M059J (cell line): ENCODE measurements at regions not wholly inside any gene's neighbourhood (a gene's known extent, or its start where the extent isn't known, plus 50 kb on each side); places are given as distances from the start of the nearest gene placed in this dataset.
A peak's percentile ranks its signal among the peaks of the same experiment; 100 is the strongest.

Source experiments
- DNase-seq: peaks from one replicate; pipeline ENCODE4 v3.0.0-alpha.2; 2012; ENCODE audit warnings: low read depth

DNA sequence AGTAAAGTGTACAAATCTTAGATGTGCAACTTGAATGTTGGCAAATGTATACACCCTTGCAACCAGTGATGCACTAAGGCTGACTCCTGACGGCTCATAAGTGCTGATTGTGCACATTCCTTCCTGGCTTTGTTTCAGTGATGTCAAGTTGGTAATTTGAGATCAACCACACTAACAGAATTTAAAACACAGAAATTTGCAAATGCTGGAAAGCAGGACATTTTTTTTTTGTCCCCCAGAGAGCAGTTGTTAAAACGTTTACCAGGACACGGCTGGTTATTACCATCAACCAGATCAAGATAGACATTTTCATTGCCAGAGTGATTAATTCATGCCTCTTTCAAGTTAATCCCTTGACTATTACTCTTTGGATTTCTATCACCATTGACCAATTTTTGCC, 735.6 kb downstream of the RFPL4B start:
- peak; percentile 85 for DNase-seq

DNA sequence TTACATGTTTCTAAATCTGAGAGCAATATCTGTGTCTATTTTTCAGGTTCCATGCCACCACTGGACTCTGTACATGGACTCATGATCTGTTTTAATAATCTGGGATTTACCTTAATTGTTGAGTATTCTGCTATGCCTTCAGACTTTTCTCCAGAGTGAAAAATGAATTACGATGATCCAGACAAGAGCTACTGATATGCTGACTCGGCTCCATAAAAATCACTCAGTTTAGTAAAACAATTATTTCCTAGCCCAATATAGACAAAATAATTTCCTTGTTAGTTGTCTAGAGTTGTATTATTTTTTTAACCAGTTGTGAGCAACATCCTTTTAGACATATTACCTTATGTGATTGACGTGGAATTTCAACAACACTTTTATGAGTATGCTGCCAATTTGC, 736.8 kb downstream of the RFPL4B start:
- no peak for DNase-seq

DNA sequence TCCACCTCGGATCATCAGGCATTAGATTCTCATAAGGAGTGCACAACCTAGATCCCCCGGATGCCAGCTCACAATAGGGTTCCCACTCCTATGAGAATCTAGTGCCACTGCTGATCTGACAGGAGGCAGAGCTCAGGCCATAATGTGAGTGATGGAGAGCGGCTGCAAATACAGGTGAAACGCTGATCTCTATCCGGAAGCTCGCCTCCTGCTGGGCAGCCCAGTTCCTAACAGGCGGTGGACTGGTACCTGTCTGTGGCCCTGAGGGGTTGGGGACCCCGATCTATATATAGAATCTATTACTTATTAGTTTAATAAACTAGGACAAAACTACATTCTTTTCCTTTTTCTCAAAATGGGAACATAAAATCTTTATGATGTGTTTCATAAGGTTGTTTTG, 741.9 kb downstream of the RFPL4B start:
- no peak for DNase-seq

DNA sequence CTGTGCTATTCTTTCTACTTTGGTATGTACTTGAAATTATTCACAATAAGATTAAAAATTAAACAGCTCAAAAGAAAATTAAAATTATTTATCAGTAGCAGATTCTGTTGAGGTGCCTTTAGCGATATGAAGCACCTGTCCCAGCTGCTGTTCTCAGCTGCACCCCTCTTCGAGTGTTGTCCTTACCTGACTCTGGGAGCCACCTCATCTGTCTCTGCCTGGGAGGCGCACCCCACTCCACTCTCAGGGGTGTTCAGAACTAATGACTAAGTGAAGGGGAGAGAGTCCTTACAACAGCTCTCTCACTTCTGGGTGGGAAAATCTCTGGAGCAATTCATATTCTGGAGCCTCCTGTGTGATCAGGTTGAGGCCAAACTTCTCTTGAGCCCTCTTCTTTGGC, 745.7 kb downstream of the RFPL4B start:
- no peak for DNase-seq

DNA sequence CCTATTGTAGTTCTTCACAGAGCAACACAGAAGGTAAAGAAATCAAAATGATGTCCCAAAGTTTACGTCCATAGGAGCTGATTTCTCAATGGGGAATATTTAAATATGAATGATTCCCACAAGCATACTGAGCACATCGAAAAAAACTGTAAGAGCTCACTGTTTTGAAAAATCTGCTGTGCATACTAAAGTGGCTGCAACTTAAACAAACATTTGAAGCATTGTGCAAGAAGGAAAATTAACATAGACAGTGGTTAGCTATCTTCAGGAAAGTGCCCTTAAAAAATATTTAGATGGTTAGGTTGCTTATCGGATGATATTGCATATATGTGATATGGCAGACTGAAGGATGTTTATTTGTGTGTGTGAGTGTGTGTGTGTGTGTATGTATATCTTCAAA, 747.6 kb downstream of the RFPL4B start:
- no peak for DNase-seq

DNA sequence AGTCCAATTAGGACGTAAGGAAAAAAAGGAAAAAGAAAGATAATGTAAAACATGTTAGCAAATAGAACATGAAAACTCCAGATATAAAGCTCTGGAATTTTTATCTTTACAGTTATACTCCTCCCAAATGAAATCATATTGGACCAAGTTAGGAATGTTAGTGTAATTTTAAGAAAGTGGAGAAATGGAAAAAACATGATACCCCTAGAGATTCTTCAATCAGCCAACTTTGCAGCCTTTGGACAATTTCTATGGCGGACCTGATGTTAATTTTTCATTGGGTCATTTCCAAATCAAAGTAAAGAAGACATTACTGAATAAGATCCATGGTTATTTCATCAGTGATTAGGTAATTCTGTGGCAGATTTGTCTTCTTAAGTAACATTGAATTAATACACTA, 748.7 kb downstream of the RFPL4B start:
- no peak for DNase-seq

DNA sequence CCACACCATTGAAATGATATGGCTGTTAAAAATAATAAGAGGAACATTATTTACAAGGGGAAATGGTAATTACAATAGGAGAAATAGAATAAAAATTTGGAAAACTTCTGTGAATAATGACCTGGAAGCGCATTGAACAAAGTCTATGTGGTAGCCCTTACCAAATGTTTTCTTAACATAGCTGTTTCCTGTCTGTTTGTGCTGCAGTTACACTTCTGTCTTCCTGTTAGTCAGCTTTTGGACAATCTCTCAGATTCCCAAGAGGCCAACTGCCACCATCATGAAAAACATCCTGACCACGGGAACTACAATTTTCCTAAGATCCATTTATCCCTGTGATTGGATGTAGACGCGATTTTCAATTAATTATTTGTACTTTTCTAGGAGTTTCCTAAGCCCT, 754.4 kb upstream of the MARCKS start:
- DNase-seq, result peak; percentile 72

DNA sequence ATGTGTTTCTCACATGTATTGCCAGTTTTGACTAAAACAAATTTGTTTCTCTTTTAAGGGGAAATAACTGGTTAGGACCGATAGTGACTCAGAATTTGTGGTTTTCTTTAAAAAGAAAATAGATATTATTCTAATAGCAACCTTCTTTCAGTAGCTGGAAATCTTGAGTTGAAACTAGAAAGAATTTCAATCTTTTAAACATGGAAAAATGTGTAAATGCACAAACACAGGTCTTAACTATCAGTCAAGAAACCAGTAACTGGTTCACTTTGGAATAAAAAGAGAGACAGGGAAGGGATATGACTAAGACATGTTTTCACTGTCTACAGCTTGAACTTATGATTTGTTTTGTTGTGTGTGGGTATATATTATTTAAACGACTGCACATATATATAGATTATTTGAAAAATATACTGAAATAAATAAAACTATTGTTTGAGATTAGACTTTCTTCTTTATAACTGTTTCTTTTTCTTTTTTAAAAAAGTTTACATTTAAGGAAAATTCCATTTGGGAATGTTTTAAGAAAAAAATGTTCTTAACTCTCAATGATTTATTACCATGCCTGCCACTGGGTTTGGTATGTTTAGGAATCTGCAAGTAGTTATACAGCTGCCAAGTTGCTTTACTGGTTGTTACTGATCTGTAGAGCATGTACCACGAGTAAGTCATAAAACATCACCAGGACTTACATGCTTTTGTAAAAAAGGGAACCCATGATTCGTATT, 753.3 kb upstream of the MARCKS start:
- DNase-seq, result peak; percentile 87

DNA sequence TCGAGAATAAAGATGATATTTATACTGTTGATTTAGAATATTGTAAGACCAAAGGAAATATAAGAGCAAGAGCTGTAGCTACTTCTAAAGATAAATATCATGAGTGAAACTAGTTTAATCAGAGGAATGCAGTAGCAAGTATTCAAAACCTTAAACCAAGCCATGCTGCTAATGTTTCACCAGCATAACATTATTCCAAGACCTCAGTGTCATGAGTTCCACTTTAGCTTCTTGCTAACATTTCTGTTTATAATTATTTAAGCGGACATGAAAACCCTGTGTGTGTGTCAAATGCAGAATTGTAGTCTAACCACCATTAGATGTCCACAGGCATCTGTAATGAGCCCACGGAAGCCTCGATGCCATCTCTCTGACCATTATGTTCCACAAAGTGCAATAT, 752.6 kb upstream of the MARCKS start:
- DNase-seq, result no peak

DNA sequence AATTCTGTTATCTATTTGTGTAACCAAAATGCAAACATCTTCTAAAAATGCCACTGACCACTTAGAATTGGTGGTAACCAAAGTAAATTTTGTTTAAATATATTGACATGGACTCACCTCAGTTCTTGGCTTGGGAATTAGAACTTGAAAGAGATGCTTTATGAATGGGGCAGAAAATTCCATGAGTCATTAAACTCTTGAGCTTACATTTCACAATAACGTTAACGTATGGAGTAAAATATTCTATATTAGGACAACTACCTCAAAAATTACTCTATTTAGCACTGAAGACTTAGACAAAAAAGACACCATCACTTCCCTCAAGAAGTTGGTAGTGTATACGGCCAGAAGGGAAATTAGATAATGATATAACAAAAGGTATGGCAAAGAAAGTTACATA, 752.2 kb upstream of the MARCKS start:
- no peak for DNase-seq

DNA sequence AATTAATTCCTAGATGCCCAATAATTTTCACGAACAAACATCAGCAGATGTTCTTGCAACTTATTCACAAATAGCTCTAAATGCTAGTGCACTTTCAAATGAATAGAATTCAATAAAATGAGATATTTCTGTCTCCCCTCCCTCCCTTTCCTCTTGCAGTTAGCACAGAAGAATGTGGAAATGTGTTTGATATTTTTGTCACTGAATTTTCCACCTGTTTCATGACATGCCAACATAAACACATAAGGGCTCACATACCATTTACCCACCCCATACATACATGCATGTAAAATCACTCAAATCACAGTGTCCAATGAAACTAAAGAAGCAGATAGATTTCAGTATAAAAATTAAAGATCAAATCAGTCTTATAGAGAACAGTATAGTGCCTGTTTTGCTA, 746.9 kb upstream of the MARCKS start:
- no peak for DNase-seq

DNA sequence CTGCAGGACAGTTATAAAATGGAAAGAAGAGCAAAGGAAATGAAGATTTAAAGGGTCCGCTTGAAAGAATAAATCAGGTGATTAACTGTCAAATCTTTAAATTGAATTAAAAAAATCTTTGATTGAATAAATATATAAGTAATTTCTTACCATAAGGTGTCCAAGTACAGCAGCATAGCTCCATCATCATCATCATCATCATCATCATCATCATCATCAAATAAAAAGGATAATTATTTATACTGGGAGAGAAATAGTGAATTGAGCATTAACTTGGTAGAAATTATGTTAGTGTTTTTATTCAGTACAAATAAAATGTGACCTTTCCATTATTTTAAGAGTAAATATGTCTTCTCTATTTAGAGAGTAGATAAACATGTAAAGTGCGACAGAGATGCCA, 745.6 kb upstream of the MARCKS start:
- DNase-seq, result no peak

DNA sequence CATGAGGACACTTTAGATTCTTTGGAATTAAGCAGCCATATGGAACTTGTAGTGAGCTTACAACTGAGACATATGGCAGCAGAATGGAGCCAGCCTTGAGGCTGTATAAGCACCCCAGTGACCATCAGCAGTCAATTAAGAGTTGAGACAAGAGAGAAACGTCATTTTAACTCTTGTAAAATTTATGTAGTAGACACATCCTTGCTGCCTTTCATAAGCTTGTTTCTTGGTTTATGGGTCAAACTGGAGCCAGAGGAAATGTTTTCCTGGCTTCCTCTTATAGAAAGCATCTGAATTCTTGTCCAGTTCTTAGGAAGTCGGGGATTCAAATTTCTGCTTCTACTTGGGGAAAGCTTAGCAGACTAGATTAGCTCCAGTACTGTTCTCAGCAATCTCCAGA, 745.1 kb upstream of the MARCKS start:
- DNase-seq, result no peak

DNA sequence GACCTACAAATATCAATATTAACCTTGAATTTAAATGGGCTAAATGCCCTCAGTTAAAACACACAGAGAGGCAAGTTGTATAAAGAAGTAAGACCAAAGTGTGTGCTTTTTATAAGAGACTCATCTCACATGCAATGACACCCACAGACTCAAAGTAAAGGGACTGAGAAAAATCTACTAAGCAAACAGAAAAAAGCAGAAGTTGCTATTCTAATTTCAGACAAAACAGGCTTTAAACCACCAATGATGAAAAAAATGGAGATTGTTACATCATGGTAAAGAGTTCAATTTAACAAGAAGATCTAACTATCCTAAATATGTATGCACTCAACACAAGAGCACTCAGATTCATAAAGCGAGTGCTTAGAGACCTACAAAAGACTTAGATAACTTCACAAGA, 741.9 kb upstream of the MARCKS start:
- no peak for DNase-seq

DNA sequence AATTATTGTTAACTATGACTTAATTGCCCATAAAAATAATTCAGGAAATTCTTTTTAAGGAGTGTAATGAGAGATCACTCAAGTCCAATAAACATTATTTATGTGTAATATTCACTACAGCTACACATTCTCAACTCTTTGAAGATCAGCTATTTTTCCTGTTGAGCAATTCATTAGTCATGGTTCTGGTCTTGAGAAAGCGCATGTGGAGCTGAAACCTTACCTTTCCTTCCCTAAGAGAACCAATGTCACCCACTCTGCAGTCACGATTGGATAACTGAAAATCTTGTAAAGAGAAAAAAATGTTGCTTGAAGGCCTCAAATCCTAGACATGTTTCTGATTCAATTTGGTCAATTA, 736.9 kb upstream of the MARCKS start:
- peak; percentile 99 for DNase-seq

DNA sequence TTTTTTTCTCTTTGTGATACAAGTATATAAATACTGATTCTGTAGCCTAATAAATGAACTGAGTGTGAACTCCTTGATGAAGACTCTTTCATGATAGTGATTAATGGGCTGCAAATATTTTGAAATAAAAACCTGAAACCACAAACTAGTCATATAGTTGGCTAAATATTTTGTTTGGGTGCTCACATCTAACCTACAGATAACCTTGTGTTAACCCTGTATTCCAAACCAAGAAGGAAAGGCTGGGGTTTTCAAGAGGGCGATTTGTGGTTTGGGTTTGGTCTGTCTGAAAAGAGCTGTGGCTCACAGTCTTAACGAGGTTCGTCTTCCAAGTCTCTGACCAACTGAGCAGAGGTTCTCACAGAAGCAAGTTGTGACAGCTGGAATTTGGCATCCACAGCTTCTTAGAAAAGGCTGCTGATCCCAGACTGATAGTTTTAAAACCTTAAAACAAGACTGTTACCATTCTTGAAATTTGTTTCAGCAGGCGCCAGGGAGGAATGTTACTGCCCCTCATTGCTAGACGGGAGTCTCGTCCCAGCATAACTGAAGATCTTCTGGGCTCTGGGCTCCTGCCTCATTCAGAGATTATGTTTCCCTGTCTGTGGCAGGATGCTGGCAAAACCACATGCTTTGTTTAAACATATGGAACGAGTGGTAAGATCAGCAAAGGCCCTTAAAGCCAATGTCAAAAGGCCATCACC, 736.4 kb upstream of the MARCKS start:
- peak; percentile 100 for DNase-seq

DNA sequence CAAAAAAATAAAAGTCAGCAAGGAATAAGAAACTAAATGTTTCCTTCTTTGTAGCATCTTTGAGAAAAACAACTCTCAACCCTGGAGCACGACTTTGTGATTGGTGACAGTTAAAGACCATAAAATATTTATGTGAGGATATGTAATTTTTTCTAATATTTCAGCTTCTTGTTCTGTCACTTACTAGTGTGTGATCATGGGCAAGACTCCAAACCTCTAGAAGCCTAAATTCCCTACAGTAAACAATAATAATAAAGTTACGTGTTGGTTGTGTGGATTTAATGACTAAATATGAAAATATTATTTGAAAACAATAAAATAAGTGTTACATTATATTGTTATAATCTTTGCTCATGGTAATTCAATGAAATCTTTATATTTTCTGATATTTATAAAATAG, 735.6 kb upstream of the MARCKS start:
- no peak for DNase-seq

DNA sequence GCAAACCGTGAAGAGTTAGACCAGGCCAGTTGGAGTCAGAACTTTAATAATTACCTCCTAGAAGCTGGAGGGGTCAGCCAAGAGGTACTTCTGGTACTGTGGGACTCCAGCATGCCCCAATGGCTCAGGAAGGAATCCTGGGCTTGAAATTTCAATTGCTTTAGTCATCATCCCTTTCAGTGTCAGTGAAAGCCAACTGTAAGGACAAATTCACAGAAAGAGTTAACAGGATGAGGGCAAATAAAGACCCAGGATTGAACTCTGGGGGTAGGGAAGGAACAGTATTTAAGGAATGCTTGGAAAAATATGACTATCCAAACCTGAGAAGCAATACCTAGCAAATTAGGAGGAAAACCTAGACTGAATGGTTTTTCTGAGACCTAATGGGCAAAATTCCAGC, 735.1 kb upstream of the MARCKS start:
- peak; percentile 99 for DNase-seq

DNA sequence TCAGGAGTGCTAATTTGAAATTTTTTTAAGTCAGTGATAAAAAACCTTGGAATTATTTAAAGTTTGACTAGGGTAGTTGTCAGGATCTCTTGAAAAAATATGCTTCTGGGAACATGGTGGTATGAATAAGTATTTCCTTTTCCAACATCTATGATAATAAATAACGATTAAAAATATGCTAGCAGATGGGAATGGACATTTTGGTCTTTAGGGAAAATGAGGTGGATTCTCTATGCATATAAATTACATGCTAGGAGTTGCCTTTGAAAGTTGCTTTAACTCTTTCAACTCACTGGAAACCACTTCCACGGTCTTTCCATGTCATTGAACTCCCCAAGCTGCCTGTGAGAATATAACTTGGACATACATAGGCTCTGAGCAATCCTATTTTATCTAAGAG, 731.5 kb upstream of the MARCKS start:
- no peak for DNase-seq

DNA sequence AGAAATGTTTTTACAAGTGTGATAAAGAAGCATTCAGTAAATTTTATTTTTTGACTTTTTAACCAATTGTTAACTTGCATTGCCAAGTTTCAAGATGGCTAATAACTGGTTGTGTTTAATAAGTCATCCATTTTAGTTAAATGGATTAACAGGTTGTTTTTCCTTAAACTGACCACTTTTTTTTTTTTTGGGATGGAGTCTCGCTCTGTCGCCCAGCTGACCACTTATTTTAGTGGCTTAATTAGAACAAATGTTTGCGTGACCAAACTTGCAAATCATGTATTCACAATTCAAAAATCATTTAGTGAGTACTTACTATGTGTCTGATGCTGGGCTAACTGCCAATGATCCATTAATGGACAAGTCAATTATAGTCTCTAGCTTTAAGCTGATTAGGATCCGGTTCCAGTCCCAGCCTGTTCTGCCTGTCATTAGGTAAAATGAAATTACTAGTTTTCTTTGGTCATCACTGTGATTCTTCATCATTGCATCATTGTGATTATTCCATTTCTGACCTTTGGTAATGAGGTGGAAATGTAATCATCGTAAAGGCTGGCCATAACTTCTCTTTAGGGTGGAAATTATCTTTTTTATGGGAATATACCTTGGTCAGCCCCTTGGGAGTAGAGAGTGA, 729.2 kb upstream of the MARCKS start:
- DNase-seq, result no peak

DNA sequence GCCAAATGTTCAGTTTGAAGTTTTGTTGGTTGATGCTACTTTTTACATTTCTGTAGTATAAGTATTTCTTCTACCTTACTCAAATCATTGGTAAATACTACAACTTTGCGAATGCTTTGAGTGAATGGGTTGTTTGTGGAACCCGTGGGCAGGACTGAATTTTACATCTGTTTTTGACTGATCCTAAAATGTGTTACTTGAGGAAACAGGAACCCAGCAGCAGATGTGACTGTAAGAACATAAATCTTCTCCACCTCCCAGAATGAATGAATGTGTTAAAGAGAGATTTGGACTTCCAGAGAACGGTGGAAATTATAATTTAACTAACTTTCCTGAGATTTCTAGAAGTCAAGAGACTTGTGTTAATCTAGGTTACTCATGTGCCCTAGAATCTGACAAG, 728.5 kb upstream of the MARCKS start:
- no peak for DNase-seq

DNA sequence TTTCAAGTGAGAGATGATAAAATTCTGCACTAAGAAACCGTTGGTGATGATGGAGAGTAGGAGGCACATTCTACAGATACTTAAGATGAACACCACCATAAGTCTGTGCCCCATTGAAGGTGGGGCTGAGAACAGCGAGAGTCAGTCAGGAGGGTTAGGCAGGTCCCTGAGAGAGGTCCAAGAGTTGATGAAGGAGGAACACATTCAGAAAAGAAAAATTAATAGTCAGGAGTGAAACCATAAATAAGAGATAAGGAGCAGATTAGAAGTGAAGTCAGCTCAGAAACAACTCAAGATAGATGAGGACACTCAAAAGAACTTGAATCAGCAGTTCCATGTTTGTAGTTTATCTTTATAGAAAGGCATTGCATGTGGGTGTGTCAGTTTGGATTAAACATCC, 727.2 kb upstream of the MARCKS start:
- DNase-seq, result no peak

DNA sequence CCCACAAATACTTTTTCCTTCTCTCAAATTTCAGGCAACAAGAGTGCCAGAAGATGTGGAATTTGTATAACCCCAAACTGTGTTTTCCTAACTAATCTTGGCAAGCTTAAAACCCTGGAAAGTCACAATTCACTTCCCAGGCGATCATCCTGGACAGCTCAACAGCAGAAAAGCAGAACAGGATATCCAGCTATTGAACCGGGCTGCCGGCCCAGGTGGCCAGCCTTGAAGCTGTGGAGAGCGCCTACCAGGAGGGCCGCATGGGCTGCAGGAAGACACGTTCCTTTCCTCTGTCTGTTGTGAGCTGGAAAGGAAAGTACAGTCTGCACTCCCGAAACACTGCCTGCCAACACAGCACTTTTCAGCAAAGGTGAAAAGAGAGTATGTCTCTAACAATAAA, 719.7 kb upstream of the MARCKS start:
- no peak for DNase-seq
